Neural crest cell (in vitro differentiated cells): ENCODE measurements at regions not wholly inside any gene's neighbourhood (a gene's known extent, or its start where the extent isn't known, plus 50 kb on each side); places are given as distances from the start of the nearest gene placed in this dataset.

Source experiments
- DNase-seq: peaks from one replicate; pipeline ENCODE4 v3.0.0; 2021; ENCODE audit warnings: low read depth, mixed read lengths, low spot score
- H3K27ac Mint-ChIP-seq: one replicate; pipeline ENCODE4 v1.8.0; 2021; ENCODE audit warnings: mild to moderate bottlenecking, mixed read lengths; ENCODE audit not compliant: unreplicated experiment
- H3K27me3 Mint-ChIP-seq: 2 replicates; pipeline ENCODE4 v1.8.0; 2021; ENCODE audit warnings: low read depth, mild to moderate bottlenecking, mixed read lengths
- H3K36me3 Mint-ChIP-seq: 2 replicates; pipeline ENCODE4 v1.8.0; 2021; ENCODE audit warnings: low read depth, mild to moderate bottlenecking, mixed read lengths
- H3K4me1 Mint-ChIP-seq: 2 replicates; pipeline ENCODE4 v1.8.0; 2021; ENCODE audit warnings: mixed read lengths
- H3K4me3 Mint-ChIP-seq: one replicate; pipeline ENCODE4 v1.8.0; 2021; ENCODE audit warnings: mild to moderate bottlenecking, mixed read lengths
- H3K9me3 Mint-ChIP-seq: 2 replicates; pipeline ENCODE4 v1.8.0; 2021; ENCODE audit warnings: mixed read lengths
- CTCF ChIP-seq: fragments of 200-600 bp; sonication (generic); conservative IDR thresholded peaks from 2 replicates; pipeline ENCODE4 v1.5.0; 2021; ENCODE audit warnings: antibody characterized with exemption, mild to moderate bottlenecking

DNA sequence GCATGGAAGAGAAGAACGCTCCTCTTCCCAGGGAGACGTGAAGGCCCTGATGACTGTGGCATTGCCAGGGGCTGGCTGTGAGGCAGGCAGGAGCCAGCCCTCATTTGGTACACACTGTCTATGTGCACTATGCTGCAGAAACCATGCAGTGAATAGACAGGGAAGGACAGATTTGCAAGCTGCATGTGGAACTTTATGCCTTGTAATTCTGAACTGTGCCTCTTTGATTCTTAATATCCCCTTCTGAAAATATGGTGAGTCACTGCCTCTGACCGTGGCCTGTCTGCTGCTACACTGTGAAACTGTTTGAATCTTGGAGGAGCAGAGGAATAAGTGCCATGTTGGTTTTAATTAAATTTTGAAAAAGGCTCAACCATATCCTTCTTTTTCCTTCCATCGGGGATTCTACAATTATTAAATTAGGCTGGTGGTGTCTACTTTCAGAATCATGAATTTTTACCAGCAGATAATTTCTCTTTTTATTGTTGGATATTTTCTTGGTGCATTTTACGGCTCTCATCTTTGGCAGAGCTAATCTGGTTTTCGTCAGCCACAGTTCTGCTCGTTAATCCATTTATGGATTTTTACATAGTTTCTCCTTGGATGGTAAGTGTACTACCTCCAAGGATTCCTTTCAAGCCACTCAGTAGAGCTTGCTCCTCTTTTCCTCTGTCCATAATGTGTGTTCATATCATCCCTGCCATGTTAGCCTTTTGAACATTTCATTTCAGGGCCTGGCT, 301.0 kb upstream of the SLC35B3 start:
- no peak for TF ChIP-seq CTCF
- H3K27me3 Mint-ChIP-seq, result no peaks in the 10 kb centered on the region
- peaks cover 13% of the 10 kb centered on the region for H3K9me3 Mint-ChIP-seq
- no peak for DNase-seq
- no peaks in the 10 kb centered on the region for H3K4me1 Mint-ChIP-seq
- peaks cover 6% of the 10 kb centered on the region for H3K36me3 Mint-ChIP-seq
- H3K4me3 Mint-ChIP-seq, result no peak overlapping the region
- no peak overlapping the region for H3K27ac Mint-ChIP-seq

- Mint-ChIP-seq H3K27ac (no peak overlapping the region), H3K4me1 (peaks cover 5% of the 10 kb centered on the region), H3K9me3 (no peaks in the 10 kb centered on the region), H3K4me3 (no peak overlapping the region), H3K36me3 (no peaks in the 10 kb centered on the region), H3K27me3 (no peaks in the 10 kb centered on the region)
- DNase-seq, result no peak
- no peak for TF ChIP-seq CTCF
Measured at GRCh38 chr6:8733879-8734278, 298.5 kb upstream of the SLC35B3 start.

DNA sequence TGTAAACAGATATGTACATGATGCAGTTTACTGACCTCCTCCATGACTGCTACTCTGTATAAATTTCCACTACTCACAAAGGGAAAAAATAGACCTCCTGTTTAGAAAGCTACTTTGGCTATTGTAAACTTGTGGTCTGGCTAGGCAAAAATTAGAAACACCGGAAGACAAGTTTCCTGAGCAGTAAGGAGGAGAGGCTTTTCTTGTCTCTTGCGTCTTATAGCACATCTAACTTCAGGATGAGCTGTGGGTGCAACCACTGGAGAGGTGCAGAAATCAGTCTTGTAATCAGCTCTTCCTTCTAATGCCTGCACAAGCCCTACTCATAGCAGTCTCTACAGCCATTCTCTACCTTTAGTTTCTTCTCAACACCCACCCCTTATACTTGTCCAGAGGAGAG, 296.5 kb upstream of the SLC35B3 start:
- peaks cover 7% of the 10 kb centered on the region for H3K4me1 Mint-ChIP-seq
- H3K4me3 Mint-ChIP-seq, result no peak overlapping the region
- H3K36me3 Mint-ChIP-seq, result no peaks in the 10 kb centered on the region
- TF ChIP-seq CTCF, result no peak
- no peak overlapping the region for H3K27ac Mint-ChIP-seq
- DNase-seq, result no peak
- no peaks in the 10 kb centered on the region for H3K9me3 Mint-ChIP-seq
- H3K27me3 Mint-ChIP-seq, result no peaks in the 10 kb centered on the region

DNA sequence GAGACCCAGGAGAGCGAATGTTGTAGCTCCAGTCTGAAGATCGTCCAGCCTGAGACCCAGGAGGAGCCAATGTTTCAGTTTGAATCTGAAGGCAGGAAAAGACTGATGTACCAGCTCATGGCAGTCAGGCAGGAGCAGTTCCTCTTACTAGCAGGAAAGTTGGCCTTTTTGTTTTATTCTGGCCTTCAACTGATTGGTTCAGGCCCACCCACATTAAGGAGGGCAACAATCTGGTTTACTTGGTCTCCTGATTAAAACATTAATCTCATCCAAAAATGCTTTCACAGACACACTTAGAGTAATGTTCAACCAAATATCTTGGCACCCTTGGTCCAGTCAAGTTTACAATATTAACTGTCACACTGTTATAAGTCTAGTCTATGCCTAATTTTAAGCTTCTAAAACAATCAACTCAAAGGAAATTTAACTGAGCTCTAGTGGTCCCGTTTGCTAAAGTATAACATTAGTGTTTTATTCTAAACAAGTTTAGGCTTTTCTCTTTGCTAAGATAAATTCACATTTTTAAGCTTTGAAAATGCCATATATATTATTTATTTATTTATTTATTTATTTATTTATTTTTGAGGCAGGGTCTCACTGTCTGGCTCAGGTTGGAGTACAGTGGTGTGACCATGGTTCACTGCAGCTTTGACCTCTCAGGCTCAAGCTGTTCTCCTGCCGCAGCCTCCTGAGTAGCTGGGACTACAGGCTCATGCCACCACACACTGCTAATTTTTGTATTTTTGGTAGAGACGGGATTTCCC, 275.5 kb upstream of the SLC35B3 start:
- Mint-ChIP-seq H3K9me3 (no peaks in the 10 kb centered on the region), H3K4me3 (no peak overlapping the region), H3K27ac (no peak overlapping the region), H3K27me3 (peaks cover 2% of the 10 kb centered on the region), H3K36me3 (no peaks in the 10 kb centered on the region), H3K4me1 (no peaks in the 10 kb centered on the region)
- no peak for TF ChIP-seq CTCF
- no peak for DNase-seq

- no peak for DNase-seq
- peak; percentile 63 for TF ChIP-seq CTCF
- no peaks in the 10 kb centered on the region for H3K36me3 Mint-ChIP-seq
- no peaks in the 10 kb centered on the region for H3K4me1 Mint-ChIP-seq
- no peak overlapping the region for H3K4me3 Mint-ChIP-seq
- no peaks in the 10 kb centered on the region for H3K9me3 Mint-ChIP-seq
- no peak overlapping the region for H3K27ac Mint-ChIP-seq
- H3K27me3 Mint-ChIP-seq, result peaks cover 2% of the 10 kb centered on the region
Measured at GRCh38 chr6:8707956-8708772, 272.8 kb upstream of the SLC35B3 start.
